ENCODE measurements at regions not wholly inside any gene's neighbourhood (a gene's known extent, or its start where the extent isn't known, plus 50 kb on each side); places are given as distances from the start of the nearest gene placed in this dataset.
"Not testable (repeated sequence)": the region's sequence is repeated elsewhere in the genome, so short reads cannot be mapped to it uniquely, and the experiment has no call there.

- H3K9me3 Mint-ChIP-seq (ENCODE audit: unreplicated experiment), result peaks cover 3% of the 10 kb centered on the region
- H3K4me1 Mint-ChIP-seq (ENCODE audit: low read depth, unreplicated experiment), result peaks cover 1% of the 10 kb centered on the region
- DNase-seq, result no peak
- no peak overlapping the region for H3K27ac Mint-ChIP-seq (ENCODE audit: unreplicated experiment)
- no peaks in the 10 kb centered on the region for H3K27me3 Mint-ChIP-seq (ENCODE audit: unreplicated experiment)
- H3K4me3 Mint-ChIP-seq (ENCODE audit: unreplicated experiment), result no peak overlapping the region
- no peaks in the 10 kb centered on the region for H3K36me3 Mint-ChIP-seq (ENCODE audit: unreplicated experiment)
- TF ChIP-seq CTCF (IDR thresholded peaks at IDR 0.05; ENCODE audit: partially characterized antibody, unreplicated experiment), result no peak
These were observed 151.7 kb upstream of the L3MBTL4 start for GRCh38 chr18:6566338-6566911.

- no peak overlapping the region for H3K4me3 Mint-ChIP-seq (ENCODE audit: unreplicated experiment)
- no peaks in the 10 kb centered on the region for H3K27me3 Mint-ChIP-seq (ENCODE audit: unreplicated experiment)
- no peaks in the 10 kb centered on the region for H3K4me1 Mint-ChIP-seq (ENCODE audit: low read depth, unreplicated experiment)
- no peaks in the 10 kb centered on the region for H3K9me3 Mint-ChIP-seq (ENCODE audit: unreplicated experiment)
- TF ChIP-seq CTCF (IDR thresholded peaks at IDR 0.05; ENCODE audit: partially characterized antibody, unreplicated experiment), result no peak
- no peak overlapping the region for H3K27ac Mint-ChIP-seq (ENCODE audit: unreplicated experiment)
- no peak for DNase-seq
- no peaks in the 10 kb centered on the region for H3K36me3 Mint-ChIP-seq (ENCODE audit: unreplicated experiment)
These were observed 155.1 kb upstream of the L3MBTL4 start for GRCh38 chr18:6569813-6570212.

- no peak overlapping the region for H3K27ac Mint-ChIP-seq (ENCODE audit: unreplicated experiment)
- TF ChIP-seq CTCF (IDR thresholded peaks at IDR 0.05; ENCODE audit: partially characterized antibody, unreplicated experiment), result no peak
- H3K27me3 Mint-ChIP-seq (ENCODE audit: unreplicated experiment), result no peaks in the 10 kb centered on the region
- H3K4me1 Mint-ChIP-seq (ENCODE audit: low read depth, unreplicated experiment), result no peaks in the 10 kb centered on the region
- no peaks in the 10 kb centered on the region for H3K9me3 Mint-ChIP-seq (ENCODE audit: unreplicated experiment)
- no peak overlapping the region for H3K4me3 Mint-ChIP-seq (ENCODE audit: unreplicated experiment)
- H3K36me3 Mint-ChIP-seq (ENCODE audit: unreplicated experiment), result no peaks in the 10 kb centered on the region
- DNase-seq, result no peak
These were observed 156.0 kb upstream of the L3MBTL4 start for GRCh38 chr18:6570581-6571238.

GRCh38 chr18:6571239-6571602 is 156.5 kb upstream of the L3MBTL4 start:
- TF ChIP-seq CTCF (IDR thresholded peaks at IDR 0.05; ENCODE audit: partially characterized antibody, unreplicated experiment), result no peak
- no peaks in the 10 kb centered on the region for H3K9me3 Mint-ChIP-seq (ENCODE audit: unreplicated experiment)
- H3K27me3 Mint-ChIP-seq (ENCODE audit: unreplicated experiment), result no peaks in the 10 kb centered on the region
- H3K36me3 Mint-ChIP-seq (ENCODE audit: unreplicated experiment), result no peaks in the 10 kb centered on the region
- no peak overlapping the region for H3K27ac Mint-ChIP-seq (ENCODE audit: unreplicated experiment)
- H3K4me3 Mint-ChIP-seq (ENCODE audit: unreplicated experiment), result no peak overlapping the region
- no peak for DNase-seq
- no peaks in the 10 kb centered on the region for H3K4me1 Mint-ChIP-seq (ENCODE audit: low read depth, unreplicated experiment)

GRCh38 chr18:6572192-6572591 is 157.3 kb upstream of the ARHGAP28 start:
- H3K27ac Mint-ChIP-seq (ENCODE audit: unreplicated experiment); H3K36me3 Mint-ChIP-seq (ENCODE audit: unreplicated experiment); DNase-seq; H3K4me1 Mint-ChIP-seq (ENCODE audit: low read depth, unreplicated experiment); H3K9me3 Mint-ChIP-seq (ENCODE audit: unreplicated experiment); H3K4me3 Mint-ChIP-seq (ENCODE audit: unreplicated experiment); H3K27me3 Mint-ChIP-seq (ENCODE audit: unreplicated experiment): not testable (repeated sequence)

All from glutamatergic neuron (in vitro differentiated cells).